NCI-H2196 treated with DMSO at 0.1 percent for 48 hours (cell line): ENCODE measurements at regions not wholly inside any gene's neighbourhood (a gene's known extent, or its start where the extent isn't known, plus 50 kb on each side); places are given as distances from the start of the nearest gene placed in this dataset.
"Not testable (repeated sequence)": the region's sequence is repeated elsewhere in the genome, so short reads cannot be mapped to it uniquely, and the experiment has no call there.

Experiments used
- DNase-seq: peaks from one replicate; lab custom pipeline; 2025; ENCODE audit not compliant: unreplicated experiment; lab: John Stamatoyannopoulos, UW

GRCh38 chr17:71057938-71058337, 888.6 kb downstream of the KCNJ2 start:
- DNase-seq = no peak

DNA sequence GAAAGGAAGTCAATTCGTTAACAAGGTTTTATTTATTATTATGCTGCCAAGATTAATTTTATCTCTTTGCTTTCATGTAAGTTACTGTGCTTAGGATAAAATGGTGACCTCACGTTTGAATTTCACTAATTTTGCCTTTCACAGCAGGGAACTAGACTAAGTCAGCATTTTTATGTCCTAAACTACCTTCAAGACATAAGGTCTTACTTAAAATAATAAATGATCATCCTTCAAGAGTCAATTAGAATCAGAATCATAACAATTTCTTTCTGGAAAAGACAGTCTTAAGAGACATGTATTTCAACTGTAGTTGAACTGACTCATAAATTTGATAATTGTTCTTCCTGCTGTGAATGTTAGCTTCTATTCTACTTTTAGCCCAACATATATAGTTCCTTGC, 893.8 kb downstream of the KCNJ2 start:
- no peak for DNase-seq

DNA sequence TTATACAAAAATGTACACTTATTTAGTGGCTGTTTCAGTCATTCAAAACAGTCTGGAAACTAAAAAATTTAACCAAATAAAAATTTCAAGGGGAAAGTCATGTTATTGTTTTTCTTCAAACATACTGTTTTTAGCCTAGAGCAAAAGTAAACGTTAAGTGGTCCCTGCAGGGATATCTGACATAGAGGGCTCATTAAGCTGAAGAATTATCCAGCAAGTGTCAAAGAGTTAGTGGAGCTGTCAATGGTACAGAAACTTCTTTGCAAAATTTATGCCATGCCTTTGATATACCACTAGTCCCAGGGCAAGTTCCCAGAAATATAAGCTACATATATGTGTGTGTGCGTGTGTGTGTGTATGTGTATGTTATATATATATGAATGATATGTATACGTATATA, 894.2 kb downstream of the KCNJ2 start:
- no peak for DNase-seq

DNA sequence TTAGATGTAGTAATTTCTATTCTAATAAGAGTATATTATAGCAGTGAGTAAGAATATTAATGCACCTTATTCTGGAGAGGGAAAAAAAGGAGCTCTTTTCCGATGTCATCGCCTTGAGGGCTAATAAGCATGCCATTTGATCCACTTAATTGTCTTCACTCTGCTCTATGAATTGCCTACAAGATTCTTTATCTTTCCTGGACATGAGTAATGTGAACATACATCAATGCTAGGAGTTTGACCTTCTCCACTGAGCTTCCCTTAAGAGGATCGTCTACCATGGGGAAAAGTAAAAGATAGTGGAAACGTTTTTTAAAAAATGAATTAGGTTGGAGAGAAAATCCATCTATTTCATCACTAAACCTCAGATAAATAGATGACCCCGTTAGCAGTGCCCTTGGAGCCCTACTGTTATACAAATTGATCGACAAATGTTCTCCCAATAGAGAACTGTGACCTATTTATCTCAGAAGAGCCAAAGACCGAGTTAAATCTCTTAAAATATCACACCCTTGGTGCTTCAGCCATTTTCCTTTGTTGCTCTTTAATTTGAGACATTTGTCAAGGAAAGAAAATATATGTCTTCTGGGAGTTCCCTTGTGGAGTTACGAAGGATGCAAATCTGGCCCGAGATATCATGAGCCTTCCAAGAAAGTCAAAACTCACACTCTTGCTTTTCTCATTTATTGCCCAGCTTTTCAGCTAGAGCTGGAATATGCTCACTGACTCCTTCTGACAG, 898.5 kb downstream of the KCNJ2 start:
- no peak for DNase-seq

DNA sequence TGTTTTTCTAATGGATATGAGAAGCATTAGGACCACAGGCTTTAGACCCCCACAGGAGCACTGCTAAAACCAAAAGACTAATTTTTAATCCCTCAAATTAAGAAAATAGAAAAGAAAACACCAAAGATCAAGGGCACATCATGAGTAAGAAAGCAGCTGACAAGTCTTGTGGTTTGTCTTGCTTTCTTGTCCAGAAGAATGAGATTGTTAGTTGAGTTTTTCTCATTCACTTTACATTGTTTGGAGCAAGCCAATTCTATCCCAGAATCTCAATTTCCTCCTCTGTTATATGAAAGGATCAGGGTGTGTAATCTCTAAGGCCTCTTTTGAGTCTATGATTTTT, 899.0 kb downstream of the KCNJ2 start:
- DNase-seq = no peak

- DNase-seq = no peak
Measured at GRCh38 chr17:71071041-71071440, 901.7 kb downstream of the KCNJ2 start.

DNA sequence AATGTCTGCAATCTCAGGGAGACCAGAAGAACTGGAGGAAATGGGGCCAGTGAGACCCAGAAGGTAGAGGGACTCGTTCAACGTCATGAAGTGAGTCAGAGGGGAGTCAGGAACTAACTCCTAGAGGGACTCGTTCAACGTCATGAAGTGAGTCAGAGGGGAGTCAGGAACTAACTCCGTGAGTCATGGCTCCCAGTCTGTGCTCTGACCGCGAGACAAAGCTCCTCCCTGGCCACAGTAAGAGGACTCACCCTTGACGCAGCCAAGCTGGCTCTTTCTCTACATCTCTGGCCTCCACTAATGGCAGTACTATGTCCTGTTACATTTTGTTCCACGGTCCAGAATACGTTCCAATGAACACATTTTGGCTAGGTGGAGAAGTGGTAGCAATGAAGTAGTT, 902.5 kb downstream of the KCNJ2 start:
- DNase-seq = no peak

- no peak for DNase-seq
Measured at GRCh38 chr17:71080937-71081336, 911.6 kb downstream of the KCNJ2 start.

- DNase-seq = no peak
Measured at GRCh38 chr17:71081666-71082065, 912.3 kb downstream of the KCNJ2 start.

GRCh38 chr17:71084219-71084618, 914.9 kb downstream of the KCNJ2 start:
- DNase-seq = no peak

- DNase-seq = no peak
Measured at GRCh38 chr17:71084838-71085237, 915.5 kb downstream of the KCNJ2 start.

DNA sequence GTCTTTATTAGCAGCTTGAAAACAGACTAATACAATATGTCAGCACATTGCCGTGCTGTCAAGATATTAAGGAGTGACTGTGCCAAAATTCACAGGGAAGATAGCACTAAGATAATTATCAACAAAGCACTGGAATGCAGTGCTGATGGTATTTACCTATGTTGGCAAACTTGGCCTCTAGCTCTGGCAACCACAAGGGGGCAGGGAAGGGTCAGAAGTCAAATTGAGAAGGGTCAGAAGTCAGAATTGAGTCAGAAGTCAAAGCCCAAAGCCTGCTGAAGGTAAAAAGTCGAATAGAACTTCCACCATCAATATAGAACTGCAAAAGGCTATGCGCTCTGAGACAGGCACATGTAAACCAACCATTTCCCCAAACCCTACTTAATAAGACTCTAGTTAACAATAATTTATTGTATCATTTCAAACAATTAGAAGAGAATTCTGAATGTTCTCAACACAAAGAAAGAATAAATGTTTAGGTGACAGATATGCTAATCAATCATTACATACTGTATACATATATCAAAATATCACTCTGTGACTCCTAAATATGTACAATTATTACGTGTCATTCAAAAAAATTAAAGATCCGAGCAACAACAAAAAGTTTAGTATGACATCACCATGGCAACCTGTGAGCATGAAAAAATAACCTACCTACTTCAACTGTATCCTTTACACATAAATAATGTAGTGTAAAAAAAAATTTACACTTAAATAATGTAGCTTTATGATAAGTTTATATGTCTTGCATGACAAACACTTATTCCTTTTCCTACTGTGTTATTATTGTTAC, 916.1 kb downstream of the KCNJ2 start:
- peak; percentile 12 for DNase-seq

DNA sequence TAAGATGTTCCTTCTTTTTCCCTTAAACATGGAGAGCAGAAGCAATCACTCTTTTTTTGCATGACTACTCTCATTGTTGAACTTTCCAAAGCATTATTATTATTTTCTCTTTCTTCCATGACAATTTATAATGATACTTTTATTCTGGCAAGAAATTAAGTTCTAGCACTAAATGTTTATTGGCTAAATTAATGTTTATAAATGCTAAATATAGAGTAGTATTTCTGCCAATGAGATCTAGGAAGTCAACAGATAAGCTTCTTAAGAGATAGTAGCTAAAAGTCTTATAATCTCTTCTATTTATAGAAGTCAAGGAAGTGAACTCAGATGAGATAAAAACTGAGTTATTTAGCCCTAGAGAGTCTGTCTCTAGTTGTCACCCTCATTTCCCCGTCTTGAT, 920.1 kb downstream of the KCNJ2 start:
- no peak for DNase-seq

DNA sequence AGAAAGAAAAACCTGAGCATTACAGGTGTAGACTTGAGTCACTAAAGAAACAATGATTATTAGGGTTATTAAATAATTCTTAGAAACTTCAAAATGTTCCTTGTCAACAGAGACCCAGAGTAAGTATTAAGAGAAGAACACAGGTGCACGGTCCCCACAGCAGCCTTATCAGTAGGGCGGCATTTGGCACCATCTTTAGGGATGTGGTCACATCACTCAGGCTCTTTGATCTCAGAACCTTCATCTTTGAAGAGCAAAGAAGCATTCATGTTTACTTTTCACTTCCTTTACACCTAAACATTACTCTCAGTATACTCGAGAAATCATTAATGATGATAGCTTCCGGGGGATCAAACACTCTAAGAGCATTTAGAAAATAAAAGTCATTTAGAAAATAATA, 928.7 kb downstream of the KCNJ2 start:
- no peak for DNase-seq

- peak; percentile 86 for DNase-seq
Measured at GRCh38 chr17:71099003-71099714, 929.8 kb downstream of the KCNJ2 start.

DNA sequence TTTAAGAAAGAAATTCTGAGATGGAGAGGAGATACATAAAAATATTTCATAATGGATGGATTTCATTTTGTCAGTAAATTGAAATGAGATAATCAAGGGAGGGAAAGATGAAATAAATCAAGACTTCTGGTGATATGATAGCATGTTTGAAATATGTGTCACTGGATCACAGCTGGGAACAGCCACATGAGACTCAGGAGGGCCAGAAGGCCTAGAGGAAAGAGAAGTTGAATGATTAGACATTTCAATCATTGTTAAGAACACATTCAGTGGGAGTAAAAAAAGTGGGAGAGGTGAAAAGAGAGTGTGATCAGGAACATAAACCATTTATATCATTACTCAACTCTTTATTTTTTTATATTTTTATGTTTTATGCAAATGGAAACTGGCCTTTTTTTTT, 933.4 kb downstream of the KCNJ2 start:
- no peak for DNase-seq

- DNase-seq = no peak
Measured at GRCh38 chr17:71104225-71104624, 934.9 kb downstream of the KCNJ2 start.

DNA sequence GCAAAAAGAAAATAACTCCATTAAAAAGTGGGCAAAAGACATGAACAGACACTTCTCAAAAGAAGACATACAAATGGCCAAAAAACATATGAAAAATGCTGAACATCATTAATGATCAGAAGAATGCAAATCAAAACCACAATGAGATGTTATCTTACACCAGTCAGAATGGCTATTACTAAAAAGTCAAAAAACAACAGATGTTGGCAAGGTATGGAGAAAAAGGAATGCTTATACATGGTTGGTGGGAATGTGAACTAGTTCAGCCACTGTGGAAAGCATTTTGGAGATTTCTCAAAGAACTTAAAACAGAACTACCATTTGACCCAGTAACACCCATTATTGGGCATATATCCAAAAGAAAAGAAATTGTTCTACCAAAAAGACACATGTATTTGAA, 936.7 kb downstream of the KCNJ2 start:
- DNase-seq = not testable (repeated sequence)

DNA sequence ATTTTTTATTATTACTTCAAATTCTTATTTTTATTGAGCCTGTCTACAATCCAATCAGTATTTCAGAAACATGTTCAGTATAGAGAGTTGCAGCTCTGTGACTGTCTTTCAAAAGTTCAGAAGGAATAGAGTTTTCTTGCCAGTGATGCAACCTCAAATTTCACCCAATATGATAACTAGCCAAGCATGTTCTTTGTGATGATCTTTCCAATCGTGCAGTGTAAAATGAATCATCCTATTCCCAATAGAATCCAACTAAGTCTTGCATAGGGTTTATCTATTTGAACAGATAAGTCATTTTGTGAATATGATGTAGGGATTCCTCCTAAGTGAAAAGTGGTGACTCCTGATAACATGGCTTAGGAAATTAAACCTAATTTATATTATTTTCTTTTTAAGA, 937.8 kb downstream of the KCNJ2 start:
- no peak for DNase-seq

- DNase-seq = no peak
Measured at GRCh38 chr17:71109697-71110096, 940.4 kb downstream of the KCNJ2 start.

DNA sequence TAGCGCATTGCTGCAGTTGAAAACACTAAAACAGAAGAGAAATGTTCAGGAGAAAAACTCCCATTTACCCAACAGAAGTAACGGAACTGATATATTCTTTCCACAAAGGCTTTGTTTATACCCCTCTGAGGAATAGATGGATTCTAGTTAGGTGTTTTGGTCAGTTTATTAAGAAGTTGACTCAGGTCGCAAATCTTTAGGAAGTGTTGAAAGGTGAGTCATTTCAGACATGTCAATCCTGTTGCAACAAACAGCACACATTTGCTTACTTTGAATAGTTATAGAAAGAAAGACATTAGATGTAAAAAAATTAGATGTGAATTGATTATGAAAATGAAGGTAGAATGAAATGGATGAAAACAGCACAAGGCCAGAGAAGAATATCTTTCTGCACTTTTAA, 941.0 kb downstream of the KCNJ2 start:
- DNase-seq = no peak

GRCh38 chr17:71111460-71111859, 942.1 kb downstream of the KCNJ2 start:
- DNase-seq = no peak
